ENCODE measurements at regions not wholly inside any gene's neighbourhood (a gene's known extent, or its start where the extent isn't known, plus 50 kb on each side); places are given as distances from the start of the nearest gene placed in this dataset.

GRCh38 chr21:41560661-41561158, 52.8 kb upstream of the TMPRSS2 start:
- no peak for DNase-seq

GRCh38 chr21:41559658-41560631, 52.0 kb upstream of the TMPRSS2 start:
- no peak for DNase-seq

- DNase-seq: no peak
These were observed 50.9 kb upstream of the TMPRSS2 start for GRCh38 chr21:41558842-41559241.

- DNase-seq: no peak
These were observed 49.9 kb upstream of the TMPRSS2 start for GRCh38 chr21:41557884-41558283.

Measured in stimulated activated CD4-positive, alpha-beta T cell treated with anti-CD3 and anti-CD28 coated beads, Interleukin-4, amount 100 ng/mL, for 4 hours (primary cell).